Muscle of leg (tissue), 3 donors: ENCODE measurements at regions not wholly inside any gene's neighbourhood (a gene's known extent, or its start where the extent isn't known, plus 50 kb on each side); places are given as distances from the start of the nearest gene placed in this dataset.

Experiments
- DNase-seq: peaks from one replicate; pipeline ENCODE4 v3.0.0; 2013
- H3K27ac ChIP-seq: one replicate; pipeline ENCODE4 v1.5.1; 2013; ENCODE audit warnings: mild to moderate bottlenecking, low read length, control low read depth
- H3K27me3 ChIP-seq: one replicate; pipeline ENCODE4 v1.6.1; 2013; ENCODE audit warnings: low read length; ENCODE audit not compliant: control insufficient read depth, insufficient read depth
- H3K36me3 ChIP-seq: one replicate; pipeline ENCODE4 v1.6.1; 2013; ENCODE audit warnings: low read length; ENCODE audit not compliant: control insufficient read depth, insufficient read depth
- H3K4me1 ChIP-seq: one replicate; pipeline ENCODE4 v1.6.1; 2013; ENCODE audit warnings: low read length; ENCODE audit not compliant: control insufficient read depth, insufficient read depth
- H3K4me3 ChIP-seq: one replicate; pipeline ENCODE4 v1.5.1; 2013; ENCODE audit warnings: low read length, control low read depth
- H3K9me3 ChIP-seq: replicated peaks from 2 replicates; pipeline ENCODE4 v1.6.1; 2013; ENCODE audit warnings: low read depth, low read length; ENCODE audit not compliant: control insufficient read depth
- WGBS: methylation state at CpG from one replicate; pipeline ENCODE4 v1.1.5; 2013; ENCODE audit warnings: missing lambda C conversion rate; ENCODE audit not compliant: insufficient coverage; 5-methylcytosine and 5-hydroxymethylcytosine counted together

DNA sequence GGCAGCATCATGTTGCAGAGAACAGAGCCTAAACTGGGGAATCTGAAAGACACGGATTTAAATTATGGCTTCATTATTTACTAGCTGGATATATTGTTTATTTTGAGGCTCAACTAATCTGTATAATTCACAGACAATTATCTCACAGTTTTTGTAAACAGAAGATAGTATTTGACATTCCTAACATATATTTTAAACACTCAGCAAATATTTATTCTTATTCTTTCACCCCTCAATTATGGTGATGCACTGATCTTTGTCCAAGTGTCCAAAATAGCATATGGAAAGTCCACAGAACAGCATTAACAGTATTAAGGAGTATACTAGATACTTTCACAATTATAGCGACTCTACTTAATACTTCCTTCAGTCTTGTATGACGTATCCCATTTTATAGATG is 257.0 kb downstream of the ADGRG6 start:
- Histone ChIP-seq H3K27me3 (no peaks in the 10 kb centered on the region), H3K27ac (no peak overlapping the region)
- 83% methylated on average over 1 of the region's 3 CpGs for WGBS

DNA sequence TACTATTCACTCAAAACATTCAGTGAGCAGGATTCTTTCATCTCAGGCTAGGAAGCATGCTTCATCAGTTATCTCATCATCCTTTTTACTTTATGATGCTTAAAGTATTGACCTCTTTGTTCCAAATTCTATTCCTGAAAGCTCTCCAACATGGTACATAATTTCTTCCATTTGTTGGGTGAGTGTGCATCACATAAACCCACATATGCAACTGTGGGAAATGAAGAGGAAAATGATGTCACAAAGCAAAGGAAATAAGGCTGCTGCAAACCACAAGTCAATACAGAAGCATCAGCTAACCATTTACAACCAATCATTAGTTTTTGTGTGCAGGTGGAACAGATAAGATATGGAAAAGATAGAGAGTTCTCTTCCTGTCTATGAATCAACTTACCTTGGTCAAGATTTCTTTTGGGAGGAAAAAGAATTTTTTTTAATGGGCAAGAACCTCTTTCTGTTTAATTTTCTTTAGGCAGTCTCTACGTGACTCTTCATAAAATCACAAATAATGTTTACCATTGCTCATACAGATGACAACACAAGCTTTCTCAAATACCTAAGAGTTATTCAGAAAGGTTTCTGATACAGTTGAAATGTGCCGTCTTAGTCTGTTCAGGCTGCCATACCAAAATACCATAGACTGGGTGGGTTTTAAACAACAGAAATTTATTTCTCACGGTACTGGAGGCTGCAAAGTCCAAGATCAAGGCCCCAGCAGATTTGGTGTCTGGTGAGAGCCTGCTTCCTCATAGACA is 259.9 kb downstream of the ADGRG6 start:
- no CpG with 5 or more reads among the region's 3 CpGs for WGBS

More for the DNA sequence above, 257.0 kb downstream of the ADGRG6 start:
- no peaks in the 10 kb centered on the region for H3K4me1 ChIP-seq
- DNase-seq, result no peak
- no peaks in the 10 kb centered on the region for H3K9me3 ChIP-seq
- no peak overlapping the region for H3K4me3 ChIP-seq
- no peaks in the 10 kb centered on the region for H3K36me3 ChIP-seq

DNA sequence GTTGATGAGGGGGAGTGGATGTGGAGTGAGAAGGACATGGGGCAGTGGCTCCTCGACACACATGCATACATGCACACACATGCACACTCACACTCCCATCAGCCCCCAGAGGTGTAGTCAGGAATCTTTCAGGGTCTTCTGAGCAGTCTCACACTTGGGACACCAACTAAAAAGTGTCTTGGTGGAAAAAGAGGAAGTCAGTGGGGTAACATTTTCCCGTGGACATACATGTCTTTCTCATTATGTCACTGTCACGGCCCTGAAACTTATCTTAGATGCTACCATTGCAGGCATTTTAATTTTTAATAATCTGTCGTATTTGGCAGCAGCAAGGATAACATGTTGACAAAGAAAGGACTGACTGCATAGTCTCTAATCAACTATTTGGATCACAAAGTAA is 261.1 kb downstream of the ADGRG6 start:
- no peak overlapping the region for H3K27ac ChIP-seq
- no peaks in the 10 kb centered on the region for H3K9me3 ChIP-seq
- 67% methylated on average over 1 of the region's 4 CpGs for WGBS
- no peaks in the 10 kb centered on the region for H3K27me3 ChIP-seq
- H3K36me3 ChIP-seq, result no peaks in the 10 kb centered on the region
- H3K4me3 ChIP-seq, result no peak overlapping the region
- no peak for DNase-seq
- no peaks in the 10 kb centered on the region for H3K4me1 ChIP-seq

More for the DNA sequence above, 259.9 kb downstream of the ADGRG6 start:
- Histone ChIP-seq H3K4me1 (no peaks in the 10 kb centered on the region), H3K9me3 (no peaks in the 10 kb centered on the region), H3K27me3 (no peaks in the 10 kb centered on the region), H3K4me3 (no peak overlapping the region), H3K27ac (no peak overlapping the region), H3K36me3 (no peaks in the 10 kb centered on the region)
- DNase-seq, result no peak

DNA sequence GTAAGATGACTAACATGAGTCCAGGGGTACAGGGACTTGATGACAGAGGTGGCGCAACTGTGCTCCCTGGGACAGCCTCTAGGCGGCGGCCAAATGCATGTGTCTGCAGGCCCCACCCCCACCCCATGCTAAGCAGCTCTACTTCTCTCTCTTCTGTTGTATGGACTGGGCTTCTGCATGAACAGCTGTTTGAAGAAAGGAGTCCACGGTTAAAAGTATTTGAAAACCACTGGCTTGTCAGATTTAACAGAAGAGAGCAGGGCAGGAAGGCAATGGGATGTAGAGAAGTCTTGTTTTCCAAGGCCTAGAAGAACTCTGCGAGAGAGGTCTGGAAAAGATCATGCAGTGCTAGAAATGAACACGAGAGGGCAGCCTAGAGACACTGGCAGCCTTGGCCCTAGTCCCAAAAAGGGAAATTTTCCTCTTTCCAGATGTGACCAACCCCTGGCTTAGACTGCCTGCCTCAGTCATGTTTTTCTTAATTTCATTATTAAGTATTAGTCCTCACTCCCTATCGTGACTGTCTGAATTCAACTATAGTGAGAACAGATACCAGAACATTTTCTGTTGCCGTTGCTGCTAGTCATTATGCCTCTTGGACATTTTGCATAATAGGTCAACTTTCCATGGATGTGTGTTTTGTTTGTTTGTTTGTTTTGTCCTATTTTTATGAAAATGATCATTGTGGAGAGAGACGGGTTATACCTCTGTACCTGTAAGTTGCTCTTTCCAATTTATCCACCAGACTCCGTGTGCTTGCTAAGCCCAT is 265.0 kb downstream of the ADGRG6 start:
- no peaks in the 10 kb centered on the region for H3K9me3 ChIP-seq
- DNase-seq, result peak; percentile 79
- no peak overlapping the region for H3K4me3 ChIP-seq
- H3K4me1 ChIP-seq, result no peaks in the 10 kb centered on the region
- no peaks in the 10 kb centered on the region for H3K27me3 ChIP-seq
- WGBS, result 32% methylated on average over 4 of the region's 10 CpGs
- H3K27ac ChIP-seq, result no peak overlapping the region
- H3K36me3 ChIP-seq, result no peaks in the 10 kb centered on the region

DNA sequence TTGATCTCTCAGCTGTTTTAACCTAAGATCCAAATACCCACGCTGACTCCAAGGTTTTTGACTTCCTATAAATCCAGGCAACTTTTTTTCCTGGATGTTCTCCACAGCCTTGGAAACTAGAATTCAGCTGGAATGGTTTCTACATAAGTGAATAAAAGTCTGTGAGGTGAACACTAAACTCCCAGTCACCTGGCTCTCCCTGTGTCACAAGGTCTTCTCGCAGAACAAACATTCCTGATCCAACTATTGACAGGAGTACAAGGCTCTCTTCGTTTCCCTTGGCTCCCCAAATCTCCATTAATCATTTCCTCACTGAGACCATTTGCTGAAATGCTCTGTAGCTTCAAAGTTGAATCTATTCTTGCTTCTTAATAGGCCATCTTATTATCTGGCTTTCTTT is 265.7 kb downstream of the ADGRG6 start:
- Histone ChIP-seq H3K36me3 (no peaks in the 10 kb centered on the region), H3K4me3 (no peak overlapping the region), H3K27ac (no peak overlapping the region), H3K9me3 (no peaks in the 10 kb centered on the region), H3K27me3 (no peaks in the 10 kb centered on the region), H3K4me1 (no peaks in the 10 kb centered on the region)
- peak; percentile 95 for DNase-seq
- WGBS, result 42% methylated on average over 2 of the region's 3 CpGs

DNA sequence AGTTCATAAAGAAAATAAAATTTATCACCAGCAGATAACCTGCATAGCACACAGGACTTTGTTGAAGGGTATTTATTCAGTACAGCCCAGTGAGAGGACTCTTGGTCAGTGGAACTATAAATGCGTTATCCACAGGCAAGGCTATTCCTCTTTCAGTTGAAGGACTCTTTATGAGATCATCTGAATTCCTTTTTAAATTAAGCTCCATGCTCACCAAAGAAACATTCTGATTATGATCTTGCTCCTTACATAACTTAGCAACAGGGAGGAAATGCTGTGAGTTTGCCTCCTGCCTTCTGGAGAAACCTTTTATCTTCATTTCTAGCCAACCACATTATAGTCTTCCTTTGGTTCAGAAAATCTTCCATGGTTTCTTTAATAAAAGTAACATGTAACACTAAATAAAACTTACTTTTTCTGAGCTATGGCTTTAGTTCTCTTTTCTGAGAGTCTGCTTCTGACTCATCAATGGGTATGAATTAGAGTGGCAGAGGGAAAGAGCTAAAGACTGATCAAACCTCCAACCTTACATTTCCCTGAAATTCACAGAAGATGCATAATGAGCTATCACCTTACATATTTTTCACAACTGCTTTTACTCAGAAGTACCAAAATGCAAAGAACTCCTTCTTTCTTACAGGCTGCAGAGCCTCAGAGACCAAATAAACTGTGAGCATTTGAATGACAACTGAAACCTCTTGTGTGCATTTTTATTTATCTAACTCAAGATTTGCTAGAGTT is 267.2 kb downstream of the ADGRG6 start:
- Histone ChIP-seq H3K4me3 (no peak overlapping the region), H3K9me3 (peaks cover 5% of the 10 kb centered on the region), H3K4me1 (no peaks in the 10 kb centered on the region), H3K27me3 (no peaks in the 10 kb centered on the region), H3K27ac (no peak overlapping the region), H3K36me3 (no peaks in the 10 kb centered on the region)
- DNase-seq, result peak; percentile 51
- WGBS, result no CpG with 5 or more reads among the region's 1 CpG

DNA sequence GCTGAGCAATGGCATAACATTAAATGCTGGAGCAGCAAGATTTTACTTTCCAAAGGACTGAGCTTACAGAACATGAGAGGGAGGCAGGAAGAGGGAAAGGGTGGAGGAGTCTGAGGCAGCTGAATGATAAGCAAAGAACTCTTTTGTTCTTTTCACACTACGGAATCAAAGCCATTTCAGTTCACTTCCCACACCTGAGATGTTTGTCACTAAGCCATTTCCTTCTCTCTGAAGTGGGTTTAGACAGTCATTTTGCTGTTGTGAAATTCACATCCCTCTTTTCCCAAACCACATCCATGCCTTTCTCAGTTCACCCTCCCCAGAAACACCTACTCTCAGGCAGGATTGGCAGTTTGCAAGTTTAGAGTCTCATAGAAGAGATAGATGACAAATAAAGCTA is 267.9 kb downstream of the ADGRG6 start:
- Histone ChIP-seq H3K4me1 (no peaks in the 10 kb centered on the region), H3K27ac (no peak overlapping the region), H3K9me3 (peaks cover 8% of the 10 kb centered on the region), H3K4me3 (no peak overlapping the region), H3K27me3 (no peaks in the 10 kb centered on the region), H3K36me3 (no peaks in the 10 kb centered on the region)
- no peak for DNase-seq
- WGBS, result no CpG with 5 or more reads among the region's 1 CpG

DNA sequence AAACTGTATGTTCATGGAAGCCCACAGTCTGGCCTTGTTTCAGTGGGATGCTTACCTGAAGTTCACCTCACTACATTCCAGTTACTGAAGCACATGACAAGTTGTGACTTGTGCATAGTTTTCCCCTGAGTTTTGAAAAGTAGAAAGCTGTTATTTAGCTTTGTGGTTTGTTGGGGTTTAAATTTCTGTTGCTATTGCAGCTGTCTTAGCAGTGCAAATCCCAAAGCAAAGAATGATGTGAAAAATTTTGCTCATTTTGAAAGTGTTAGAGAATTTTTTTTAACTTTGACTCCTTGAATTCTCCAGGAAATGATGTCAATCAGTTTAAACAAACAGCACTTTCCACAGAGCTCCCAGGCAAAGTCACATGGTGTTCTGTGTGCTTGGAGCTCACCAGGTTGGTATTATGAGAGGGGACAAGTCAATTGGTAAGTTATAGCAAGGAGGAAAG is 268.4 kb downstream of the ADGRG6 start:
- no peak for DNase-seq
- Histone ChIP-seq H3K4me3 (no peak overlapping the region), H3K9me3 (peaks cover 8% of the 10 kb centered on the region), H3K27me3 (no peaks in the 10 kb centered on the region), H3K36me3 (no peaks in the 10 kb centered on the region), H3K27ac (no peak overlapping the region), H3K4me1 (no peaks in the 10 kb centered on the region)

DNA sequence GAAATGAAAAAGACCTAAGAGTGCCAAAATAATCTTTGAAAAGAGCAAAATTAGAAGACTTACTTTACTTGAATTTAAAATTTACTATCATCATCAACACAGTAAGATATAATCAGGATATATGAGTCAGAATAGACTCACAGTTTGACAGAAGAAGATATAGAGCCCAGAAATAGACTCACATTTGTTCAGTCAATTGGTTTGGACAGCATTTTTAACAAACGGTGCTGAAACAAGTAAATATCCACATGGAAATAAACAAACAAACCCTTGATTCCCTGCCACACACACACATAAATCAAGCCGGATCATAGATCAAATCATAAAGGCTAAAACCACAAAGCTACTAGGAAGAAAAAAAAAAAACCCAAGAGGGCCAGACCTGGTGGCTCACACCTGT is 291.1 kb downstream of the ADGRG6 start:
- H3K36me3 ChIP-seq, result no peaks in the 10 kb centered on the region

DNA sequence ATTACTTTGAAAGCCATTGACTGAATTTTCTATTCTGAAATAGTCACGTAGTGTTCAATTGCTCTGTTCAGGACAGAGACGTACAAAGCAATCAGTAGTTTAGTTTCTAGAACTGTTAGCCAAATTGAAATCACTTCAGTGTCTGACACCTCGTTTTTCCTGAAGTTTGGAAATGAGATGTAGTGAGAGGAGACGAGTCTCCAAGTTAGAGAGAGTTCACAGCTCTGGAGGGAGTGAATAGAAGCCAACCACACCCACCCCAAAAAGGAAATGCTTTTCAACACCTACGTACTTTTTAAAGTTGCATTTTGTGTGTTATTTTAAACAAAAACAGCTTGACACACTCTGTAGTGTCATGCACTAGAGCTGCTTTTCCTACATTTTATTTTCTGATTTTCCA is 296.0 kb downstream of the ADGRG6 start:
- no peak overlapping the region for H3K27ac ChIP-seq
- no peaks in the 10 kb centered on the region for H3K36me3 ChIP-seq
- no peak overlapping the region for H3K4me3 ChIP-seq
- H3K4me1 ChIP-seq, result no peaks in the 10 kb centered on the region
- DNase-seq, result peak; percentile 78
- H3K27me3 ChIP-seq, result no peaks in the 10 kb centered on the region
- WGBS, result no CpG with 5 or more reads among the region's 5 CpGs
- no peaks in the 10 kb centered on the region for H3K9me3 ChIP-seq

More for the DNA sequence above, 291.1 kb downstream of the ADGRG6 start:
- H3K4me3 ChIP-seq, result no peak overlapping the region
- H3K4me1 ChIP-seq, result no peaks in the 10 kb centered on the region
- no peaks in the 10 kb centered on the region for H3K27me3 ChIP-seq
- no peak for DNase-seq
- WGBS, result 86% methylated on average over 2 of the region's 2 CpGs
- H3K9me3 ChIP-seq, result no peaks in the 10 kb centered on the region
- H3K27ac ChIP-seq, result no peak overlapping the region
